ENCODE measurements at regions not wholly inside any gene's neighbourhood (a gene's known extent, or its start where the extent isn't known, plus 50 kb on each side); places are given as distances from the start of the nearest gene placed in this dataset.

DNA sequence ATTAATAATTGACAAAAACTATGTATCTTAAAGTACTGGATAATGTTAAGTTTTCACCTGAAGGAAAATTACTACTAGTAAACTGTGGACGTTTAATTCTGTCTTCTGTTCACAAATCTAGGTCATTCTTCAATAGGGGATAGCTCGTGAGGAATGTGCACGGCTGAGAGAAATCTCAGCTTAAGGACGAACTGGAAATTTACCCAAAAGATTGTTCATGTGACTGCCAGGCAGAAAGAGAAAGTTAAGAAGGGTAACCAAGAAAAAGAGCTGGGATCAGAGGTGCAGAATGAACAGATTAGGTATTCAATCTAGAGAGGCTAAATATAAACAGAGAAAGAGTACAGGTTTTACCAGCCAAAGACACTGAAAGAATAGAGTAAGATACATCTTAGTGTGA lies 245.3 kb downstream of the CASP12 start:
- DNase-seq: no peak

GRCh38 chr11:104650234-104650633 lies 248.0 kb downstream of the CASP12 start:
- DNase-seq: no peak

GRCh38 chr11:104649002-104649401 lies 249.3 kb downstream of the CASP12 start:
- no peak for DNase-seq

- no peak for DNase-seq
Observed at GRCh38 chr11:104645261-104646222, 252.7 kb downstream of the CASP12 start.

DNA sequence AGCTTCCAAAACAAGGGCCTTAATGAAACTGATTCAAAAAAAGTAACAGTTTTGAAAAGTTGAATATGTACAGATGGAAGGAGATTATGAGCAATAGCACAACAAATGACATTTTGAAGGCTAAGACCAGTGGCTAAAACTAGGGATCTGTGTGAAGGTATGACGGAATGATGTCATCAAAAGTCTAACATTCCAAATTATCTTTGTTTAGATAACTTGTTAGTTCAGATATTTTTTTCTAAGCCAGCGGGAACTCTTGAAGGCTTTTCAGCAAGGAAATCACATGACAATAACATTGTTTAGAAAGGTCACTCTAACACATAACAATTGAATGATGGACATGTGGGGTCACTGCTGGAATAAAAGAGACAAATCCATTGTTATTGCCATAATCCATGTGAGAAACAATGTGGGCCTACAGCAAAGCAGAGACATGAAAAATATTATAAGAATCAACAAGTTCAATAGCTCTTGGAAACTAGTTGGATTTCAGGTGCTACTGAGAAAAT lies 260.5 kb downstream of the CASP12 start:
- DNase-seq: no peak

GRCh38 chr11:104633226-104633625 lies 265.0 kb downstream of the CASP12 start:
- DNase-seq: no peak

DNA sequence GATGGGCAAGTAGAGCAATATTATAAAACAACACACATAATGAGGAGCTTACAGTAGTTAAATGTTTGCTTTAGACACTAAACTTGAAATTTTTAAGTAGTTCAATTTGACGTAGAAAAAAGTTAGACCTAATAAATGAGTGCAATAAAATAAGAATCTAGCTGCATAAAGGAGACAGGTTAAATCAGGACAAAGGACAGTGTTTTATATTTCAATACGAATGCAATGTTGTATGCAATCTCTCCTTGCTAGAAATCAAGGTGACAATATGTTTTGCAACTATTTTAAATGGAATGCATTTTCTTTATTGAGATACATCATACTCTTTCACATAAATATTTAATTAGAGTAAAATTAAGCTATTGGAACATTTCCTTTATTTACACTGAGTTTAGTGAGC lies 267.9 kb downstream of the CASP12 start:
- no peak for DNase-seq

DNA sequence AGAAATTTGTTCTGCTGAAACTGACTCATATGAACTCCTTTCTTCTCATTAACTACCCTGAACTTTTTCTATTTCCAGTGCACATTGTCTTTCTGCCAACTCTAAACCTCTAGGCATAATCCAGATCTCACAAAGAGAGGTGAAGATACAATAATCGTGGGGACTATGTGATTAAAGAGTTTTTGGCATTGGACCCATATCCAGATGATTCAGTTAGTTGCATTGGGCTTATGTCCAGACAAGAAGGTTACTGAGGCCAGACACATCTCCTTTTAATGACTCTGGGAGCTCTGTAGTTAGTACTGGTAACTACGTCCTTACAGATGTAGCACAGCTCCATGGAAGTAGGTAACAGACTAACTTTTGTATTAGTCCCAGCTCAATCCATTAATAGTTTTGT lies 273.0 kb downstream of the CASP12 start:
- DNase-seq: no peak

DNA sequence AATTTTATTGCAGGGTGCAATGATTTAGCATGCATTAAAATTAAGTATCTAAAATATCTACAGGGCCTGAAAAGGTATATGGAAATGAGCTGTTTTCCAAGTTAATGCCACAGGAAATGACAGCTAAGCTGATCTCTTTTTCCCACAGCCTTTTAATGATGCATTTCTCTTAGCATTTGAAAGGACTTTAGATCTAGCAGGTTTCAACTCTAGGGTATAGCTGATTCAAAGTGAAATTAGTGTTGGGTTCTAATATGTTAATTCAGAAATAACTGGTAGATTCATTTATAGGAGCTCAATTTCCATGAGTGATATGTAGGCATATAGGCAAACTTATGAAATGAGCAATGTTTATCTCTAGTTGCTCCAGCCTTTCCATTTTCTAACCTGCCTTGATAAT lies 274.2 kb downstream of the CASP12 start:
- DNase-seq: no peak

DNA sequence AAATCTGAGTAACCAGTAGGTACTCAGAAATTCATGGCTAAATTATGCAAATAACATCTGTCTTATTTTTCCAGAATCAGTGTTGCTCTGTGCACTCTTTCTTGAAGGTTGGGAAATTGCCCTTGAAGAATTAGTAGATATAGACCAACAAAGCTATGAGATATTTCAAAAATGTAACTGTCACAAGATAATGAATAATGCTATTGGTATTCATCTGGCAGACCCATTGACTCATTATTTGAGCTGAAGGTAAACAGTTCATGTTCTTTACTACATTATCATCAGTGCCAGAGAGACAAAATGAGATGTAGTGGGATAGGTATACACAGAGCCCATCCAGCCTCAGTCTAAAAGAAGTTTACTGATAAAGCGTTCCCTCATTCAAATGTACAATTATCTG lies 274.7 kb downstream of the CASP12 start:
- DNase-seq: no peak

DNA sequence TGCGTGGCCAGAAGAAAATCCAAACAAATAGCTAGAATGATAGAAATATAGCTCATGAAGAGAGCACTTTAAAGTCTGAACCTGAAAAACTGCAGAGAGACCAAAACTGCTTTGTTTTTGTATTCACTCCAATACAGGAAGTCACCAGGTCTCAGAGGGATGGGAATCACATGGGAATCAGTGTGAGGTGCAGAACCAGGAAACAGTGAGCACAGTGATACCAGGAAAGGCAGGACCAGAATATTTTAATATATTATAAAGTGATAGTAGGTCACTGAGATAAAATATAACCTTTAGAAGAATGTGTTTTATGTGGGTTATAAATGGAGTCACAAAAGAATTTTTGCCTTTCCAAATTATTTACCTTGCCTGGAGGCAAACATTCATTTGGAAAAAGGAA lies 277.3 kb downstream of the CASP12 start:
- DNase-seq: no peak

- DNase-seq: no peak
Observed at GRCh38 chr11:104619751-104620150, 278.5 kb downstream of the CASP12 start.

GRCh38 chr11:104618954-104619353 lies 279.3 kb downstream of the CASP12 start:
- DNase-seq: no peak

- DNase-seq: no peak
Observed at GRCh38 chr11:104614961-104615360, 283.3 kb downstream of the CASP12 start.

GRCh38 chr11:104614117-104614680 lies 284.1 kb downstream of the CASP12 start:
- DNase-seq: no peak

DNA sequence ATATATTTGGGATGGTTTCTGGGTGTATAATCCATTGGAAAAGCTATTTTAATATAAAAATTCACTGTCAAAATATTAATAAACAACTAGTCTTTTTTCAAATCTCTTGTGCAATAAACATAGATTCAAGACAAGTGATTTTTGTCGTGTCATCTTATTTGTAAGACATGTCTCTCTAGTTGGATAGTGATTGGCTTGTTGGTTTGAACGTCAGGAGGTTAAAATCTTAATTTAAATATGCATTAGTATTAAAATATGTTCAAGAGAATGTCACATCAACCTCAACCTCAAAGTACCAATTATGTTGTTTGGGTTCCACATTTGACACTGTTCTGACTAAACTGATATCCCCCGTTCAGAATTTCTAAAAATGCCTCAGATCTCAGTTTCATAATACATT lies 287.6 kb downstream of the CASP12 start:
- no peak for DNase-seq

DNA sequence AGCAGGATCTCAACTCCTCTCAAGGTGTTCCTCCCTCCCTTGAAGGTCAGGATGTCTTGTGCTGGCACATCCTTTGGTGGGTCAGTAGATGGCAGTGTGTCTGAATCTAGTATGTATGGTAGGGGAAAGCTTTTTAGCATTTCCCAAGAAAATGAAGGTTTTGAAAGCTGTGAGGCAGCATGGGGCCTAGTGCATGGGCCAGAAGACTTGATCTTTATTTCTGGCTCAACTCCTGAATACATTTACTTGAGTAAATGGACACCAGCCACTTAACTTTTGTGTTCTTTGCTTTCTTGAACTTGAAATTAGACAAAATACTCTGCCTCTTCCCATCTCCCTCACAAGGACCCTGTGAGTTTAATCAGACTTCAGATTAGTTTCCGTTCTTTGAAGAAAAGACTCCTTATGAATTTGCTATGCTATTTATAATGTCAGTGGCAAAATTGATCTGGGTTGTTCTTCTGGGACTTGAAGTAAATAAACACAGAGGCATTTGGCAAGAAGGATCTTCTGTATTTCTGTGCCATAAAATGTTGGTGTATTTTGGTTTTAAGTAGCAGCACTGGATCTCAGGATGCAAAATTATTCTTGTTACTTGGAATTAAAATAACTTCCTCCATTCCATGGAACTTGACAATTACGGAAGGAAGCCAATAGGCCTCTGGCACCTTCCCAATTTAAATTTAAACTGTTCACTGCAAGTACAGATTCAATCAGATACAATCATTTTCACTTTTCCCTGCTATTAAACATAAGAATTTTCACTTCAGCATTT lies 288.8 kb downstream of the CASP12 start:
- DNase-seq: no peak

GRCh38 chr11:104602643-104603042 lies 295.6 kb downstream of the CASP12 start:
- no peak for DNase-seq

GRCh38 chr11:104594228-104594958 lies 303.9 kb downstream of the CASP12 start:
- DNase-seq: no peak

DNA sequence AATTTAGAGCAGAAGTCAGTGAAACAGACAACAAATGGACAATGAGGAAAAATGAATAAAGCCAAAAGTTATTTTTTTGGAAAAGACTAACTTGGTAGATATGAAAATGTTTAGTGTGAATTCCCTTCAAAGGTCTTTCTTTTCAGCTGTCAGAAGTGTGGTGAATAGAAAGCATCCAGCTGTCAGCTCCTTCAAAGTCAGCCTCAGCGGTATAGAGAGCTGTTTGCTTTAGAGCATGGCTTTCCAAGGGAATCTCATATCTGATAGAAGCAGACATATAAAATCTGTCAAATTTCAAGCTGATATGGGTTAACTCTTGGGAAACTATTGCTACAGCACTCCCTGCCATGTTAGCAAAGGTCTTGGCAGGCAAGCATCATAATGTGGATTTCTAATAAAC lies 309.3 kb downstream of the CASP12 start:
- DNase-seq: no peak

GRCh38 chr11:104588446-104588845 lies 309.8 kb downstream of the CASP12 start:
- no peak for DNase-seq

GRCh38 chr11:104584823-104585222 lies 313.4 kb downstream of the CASP12 start:
- DNase-seq: no peak

DNA sequence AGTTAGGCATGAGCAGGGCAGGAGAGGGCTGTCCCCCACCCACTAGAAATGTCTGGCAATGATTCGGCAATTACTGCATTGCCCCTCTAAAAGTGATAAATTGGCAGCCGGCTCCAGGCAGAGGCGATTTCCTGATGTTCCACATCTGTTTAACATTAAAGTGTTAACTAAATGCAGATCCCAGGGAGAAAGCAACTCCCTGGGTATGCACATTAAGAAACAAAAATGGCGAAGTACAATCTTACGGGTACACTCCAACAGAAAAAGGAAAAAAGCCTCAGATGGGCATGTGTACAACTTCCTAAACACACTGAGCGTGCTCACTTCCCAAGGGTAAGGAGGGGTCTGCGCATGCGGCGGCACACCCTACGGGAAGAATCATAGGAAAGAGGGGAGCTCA lies 314.4 kb downstream of the CASP12 start:
- no peak for DNase-seq

Data from SIG-M5 (cell line).